GM13976 (cell line): ENCODE measurements at regions not wholly inside any gene's neighbourhood (a gene's known extent, or its start where the extent isn't known, plus 50 kb on each side); places are given as distances from the start of the nearest gene placed in this dataset.
"Not testable (repeated sequence)": the region's sequence is repeated elsewhere in the genome, so short reads cannot be mapped to it uniquely, and the experiment has no call there.

ENCODE experiments used
- DNase-seq: peaks from one replicate; pipeline ENCODE4 v3.0.0; 2012; ENCODE audit warnings: low spot score
- CTCF ChIP-seq: IDR thresholded peaks from 2 replicates; pipeline ENCODE4 v1.5.1; 2012; ENCODE audit warnings: borderline replicate concordance, mild to moderate bottlenecking; ENCODE audit not compliant: insufficient read depth; ENCODE audit errors: extremely low read depth, missing control alignments, control extremely low read depth
- in situ Hi-C: fragments of 300-500 bp; cut with MboI; formaldehyde crosslinking; loops from one replicate; pipeline ENCODE4 v1.12.0; 2022; ENCODE audit warnings: low sequenced_read_pairs, mixed read lengths, inconsistent platforms; ENCODE audit not compliant: unreplicated experiment

- no peak for TF ChIP-seq CTCF
- in situ Hi-C loops, result no loop called here
- DNase-seq, result no peak
Measured at GRCh38 chr5:97991236-97991635, 782.2 kb upstream of the RGMB start.

- no peak for DNase-seq
- in situ Hi-C loops, result no loop called here
- no peak for TF ChIP-seq CTCF
Measured at GRCh38 chr5:97998941-97999340, 774.5 kb upstream of the RGMB start.

- in situ Hi-C loops, result no loop called here
- DNase-seq, result no peak
- TF ChIP-seq CTCF, result no peak
Measured at GRCh38 chr5:98004463-98004862, 769.0 kb upstream of the RGMB start.

GRCh38 chr5:98016771-98017170 lies 756.7 kb upstream of the RGMB start:
- no peak for TF ChIP-seq CTCF
- DNase-seq, result no peak
- in situ Hi-C loops, result no loop called here

- DNase-seq, in situ Hi-C loops: not testable (repeated sequence)
Measured at GRCh38 chr5:98030273-98030672, 743.2 kb upstream of the RGMB start.

- in situ Hi-C loops, DNase-seq: not testable (repeated sequence)
Measured at GRCh38 chr5:98031036-98031435, 742.4 kb upstream of the RGMB start.

GRCh38 chr5:98031496-98031895 lies 742.0 kb upstream of the RGMB start:
- DNase-seq, result no peak
- in situ Hi-C loops, result no loop called here
- no peak for TF ChIP-seq CTCF

- no peak for DNase-seq
- no peak for TF ChIP-seq CTCF
- in situ Hi-C loops, result no loop called here
Measured at GRCh38 chr5:98031926-98032325, 741.5 kb upstream of the RGMB start.
